H1 (cell line): ENCODE measurements at regions not wholly inside any gene's neighbourhood (a gene's known extent, or its start where the extent isn't known, plus 50 kb on each side); places are given as distances from the start of the nearest gene placed in this dataset.

Source experiments
- CTCF ChIA-PET: fragments of 300-600 bp; sonication (Branson Sonifier 250); formaldehyde crosslinking; loops from one replicate; lab custom pipeline; 2021; ENCODE audit not compliant: partially characterized antibody; lab: Charles Lee
- POLR2A ChIA-PET: fragments of 300-600 bp; sonication (Branson Sonifier 250); formaldehyde crosslinking; loops from one replicate; lab custom pipeline; 2021; ENCODE audit warnings: inconsistent platforms; ENCODE audit not compliant: partially characterized antibody; lab: Charles Lee
- DNase-seq, 2 experiments: peaks; one replicate each; pipeline versions ENCODE4 v3.0.0 to v3.0.0-alpha.2; 2010 to 2022; ENCODE audit warnings: low spot score in 2 of 2, low read depth in 1 of 2, mixed read lengths in 1 of 2
- FAIRE-seq: peaks from 2 replicates; lab custom pipeline; 2011; peaks lifted over from hg19 to GRCh38; lab: Jason Lieb, UNC
- H2AFZ ChIP-seq: 2 replicates; pipeline ENCODE4 v1.8.1; 2012; ENCODE audit warnings: low read length, inconsistent platforms
- H2AK5ac ChIP-seq: 2 replicates; pipeline ENCODE4 v1.6.1; 2013; ENCODE audit warnings: low read depth, low read length
- H2BK120ac ChIP-seq: replicated peaks from 2 replicates; pipeline ENCODE3; 2013; ENCODE audit warnings: low read depth, low read length, inconsistent platforms
- H2BK12ac ChIP-seq: 2 replicates; pipeline ENCODE4 v1.6.1; 2013; ENCODE audit warnings: low read depth, low read length
- H2BK15ac ChIP-seq: 2 replicates; pipeline ENCODE4 v1.6.1; 2013; ENCODE audit warnings: low read length
- H2BK20ac ChIP-seq: 2 replicates; pipeline ENCODE4 v1.6.1; 2013; ENCODE audit warnings: low read length
- H2BK5ac ChIP-seq: 2 replicates; pipeline ENCODE4 v1.6.1; 2013; ENCODE audit warnings: low read depth, low read length
- H3K14ac ChIP-seq: 2 replicates; pipeline ENCODE4 v1.6.1; 2013; ENCODE audit warnings: inconsistent platforms; ENCODE audit not compliant: insufficient read length
- H3K18ac ChIP-seq: 2 replicates; pipeline ENCODE4 v1.6.1; 2013; ENCODE audit warnings: low read length; ENCODE audit errors: extremely low read depth
- H3K23ac ChIP-seq: 2 replicates; pipeline ENCODE4 v1.6.1; 2013; ENCODE audit warnings: inconsistent platforms; ENCODE audit not compliant: insufficient read length
- H3K23me2 ChIP-seq: 2 replicates; pipeline ENCODE4 v1.6.1; 2013; ENCODE audit warnings: low read depth, low read length
- H3K27ac ChIP-seq: 2 replicates; pipeline ENCODE4 v1.6.1; 2011; ENCODE audit warnings: low read depth, low read length, inconsistent platforms
- H3K27me3 ChIP-seq, 4 experiments: replicated peaks in 1 of 4; 1 replicate in 1 of 4; 2 replicates in 3 of 4; pipeline versions ENCODE4 v1.6.1 to v1.8.1; 2011 to 2013; ENCODE audit warnings: low read length in 3 of 4, mild to moderate bottlenecking in 3 of 4, inconsistent platforms in 2 of 4, mixed read lengths in 2 of 4, moderate library complexity in 1 of 4; ENCODE audit not compliant: control insufficient read depth in 3 of 4, insufficient read depth in 3 of 4; ENCODE audit errors: extremely low read depth in 1 of 4
- H3K36me3 ChIP-seq, 4 experiments: 2 replicates each; pipeline versions ENCODE4 v1.6.1 to v1.8.1; 2011 to 2013; ENCODE audit warnings: mild to moderate bottlenecking in 4 of 4, low read length in 3 of 4, moderate library complexity in 2 of 4, control low read depth in 1 of 4, inconsistent platforms in 1 of 4; ENCODE audit not compliant: insufficient read depth in 4 of 4, control insufficient read depth in 2 of 4
- H3K4ac ChIP-seq: replicated peaks from 2 replicates; pipeline ENCODE3; 2013; ENCODE audit warnings: low read length, low read depth, mixed read lengths, inconsistent platforms; ENCODE audit not compliant: insufficient read length
- H3K4me1 ChIP-seq, 4 experiments: replicated peaks in 1 of 4; 1 replicate in 1 of 4; 2 replicates in 3 of 4; pipeline versions ENCODE4 v1.6.1 to v1.8.1; 2011 to 2013; ENCODE audit warnings: low read length in 3 of 4, inconsistent platforms in 2 of 4, mixed read lengths in 1 of 4; ENCODE audit not compliant: insufficient read depth in 4 of 4, control insufficient read depth in 3 of 4
- H3K4me2 ChIP-seq, 2 experiments: 2 replicates each; pipeline versions ENCODE4 v1.6.1 to v1.8.1; 2011 to 2013; ENCODE audit warnings: low read depth in 2 of 2, low read length in 2 of 2, control low read depth in 1 of 2, inconsistent platforms in 1 of 2, mild to moderate bottlenecking in 1 of 2; ENCODE audit not compliant: insufficient read depth in 1 of 2
- H3K4me3 ChIP-seq, 4 experiments: fragments of 200-600, 300-600 bp in 1 of 4; sonication (generic), shearing (Covaris generic), sonication (Bioruptor Twin) in 1 of 4; 2 replicates each; pipeline versions ENCODE4 v1.5.1 to v1.8.1; 2011 to 2016; ENCODE audit warnings: low read length in 4 of 4, low read depth in 3 of 4, control low read depth in 2 of 4, inconsistent platforms in 2 of 4, mild to moderate bottlenecking in 2 of 4, mixed read lengths in 1 of 4, moderate library complexity in 1 of 4; ENCODE audit not compliant: insufficient read depth in 2 of 4; ENCODE audit errors: extremely low read depth in 1 of 4
- H3K56ac ChIP-seq: replicated peaks from 2 replicates; pipeline ENCODE3; 2013; ENCODE audit warnings: low read depth, mild to moderate bottlenecking, mixed read lengths, low read length, inconsistent platforms; ENCODE audit not compliant: insufficient read length
- H3K79me1 ChIP-seq: 2 replicates; pipeline ENCODE4 v1.6.1; 2013; ENCODE audit warnings: low read depth, low read length, control low read depth
- H3K79me2 ChIP-seq, 2 experiments: 2 replicates each; pipeline versions ENCODE4 v1.6.1 to v1.8.1; 2012 to 2013; ENCODE audit warnings: low read length in 2 of 2, mild to moderate bottlenecking in 2 of 2, inconsistent platforms in 1 of 2; ENCODE audit not compliant: insufficient read depth in 2 of 2, control insufficient read depth in 1 of 2
- H3K9ac ChIP-seq, 4 experiments: replicated peaks in 1 of 4; 1 replicate in 1 of 4; 2 replicates in 3 of 4; pipeline versions ENCODE4 v1.6.1 to v1.8.1; 2011 to 2013; ENCODE audit warnings: low read depth in 3 of 4, low read length in 3 of 4, control low read depth in 2 of 4, mild to moderate bottlenecking in 2 of 4, moderate library complexity in 2 of 4, inconsistent platforms in 1 of 4; ENCODE audit errors: extremely low read depth in 1 of 4
- H3K9me3 ChIP-seq, 2 experiments: 2 replicates each; pipeline versions ENCODE4 v1.6.1 to v1.8.1; 2012 to 2013; ENCODE audit warnings: mild to moderate bottlenecking in 2 of 2, moderate library complexity in 2 of 2, control low read depth in 1 of 2, inconsistent platforms in 1 of 2, low read depth in 1 of 2, low read length in 1 of 2, mixed read lengths in 1 of 2; ENCODE audit not compliant: insufficient read depth in 2 of 2
- H4K20me1 ChIP-seq, 2 experiments: replicated peaks in 1 of 2; 2 replicates each; pipeline versions ENCODE3 to v1.8.1; 2011 to 2013; ENCODE audit warnings: inconsistent platforms in 2 of 2, low read length in 2 of 2, mild to moderate bottlenecking in 1 of 2; ENCODE audit not compliant: insufficient read depth in 2 of 2, control insufficient read depth in 1 of 2
- H4K5ac ChIP-seq: 2 replicates; pipeline ENCODE4 v1.6.1; 2013; ENCODE audit warnings: low read length, low read depth, mixed read lengths, inconsistent platforms; ENCODE audit not compliant: insufficient read length
- H4K8ac ChIP-seq: 2 replicates; pipeline ENCODE4 v1.8.0; 2013; ENCODE audit warnings: mild to moderate bottlenecking, moderate library complexity, low read length, inconsistent platforms; ENCODE audit not compliant: insufficient read depth; ENCODE audit errors: extremely low read depth
- H4K91ac ChIP-seq: replicated peaks from 2 replicates; pipeline ENCODE3; 2013; ENCODE audit warnings: low read length, mixed read lengths, inconsistent platforms; ENCODE audit not compliant: insufficient read length
- BCL11A ChIP-seq, 2 experiments: IDR thresholded peaks; one replicate each; pipeline ENCODE4 v1.6.1; 2011; ENCODE audit warnings: low read depth in 2 of 2, low read length in 2 of 2, mild to moderate bottlenecking in 2 of 2
- BRCA1 ChIP-seq: IDR thresholded peaks from 2 replicates; pipeline ENCODE4 v1.6.1; 2012; ENCODE audit warnings: low read depth, low read length, improper control_type of control experiment
- CHD1 ChIP-seq: IDR thresholded peaks from 2 replicates; pipeline ENCODE4 v1.6.1; 2012; ENCODE audit warnings: low read depth, low read length, improper control_type of control experiment
- CHD2 ChIP-seq: IDR thresholded peaks from 2 replicates; pipeline ENCODE4 v1.6.1; 2012; ENCODE audit warnings: low read length, improper control_type of control experiment
- CTBP2 ChIP-seq: IDR thresholded peaks from 2 replicates; pipeline ENCODE4 v1.7.0; 2011; ENCODE audit warnings: borderline replicate concordance, mild to moderate bottlenecking, moderate library complexity, mixed read lengths, low read length; ENCODE audit not compliant: insufficient read depth, insufficient read length
- HDAC2 ChIP-seq, 2 experiments: fragments of 300-600 bp in 1 of 2; sonication (generic) in 1 of 2; IDR thresholded peaks; 2 replicates each; pipeline ENCODE4 v1.6.1; 2011 to 2012; ENCODE audit warnings: low read depth in 2 of 2, low read length in 2 of 2, mild to moderate bottlenecking in 2 of 2, moderate library complexity in 2 of 2, borderline replicate concordance in 1 of 2, inconsistent platforms in 1 of 2
- NRF1 ChIP-seq: IDR thresholded peaks from 2 replicates; pipeline ENCODE4 v1.6.1; 2011; ENCODE audit warnings: mild to moderate bottlenecking, low read depth, low read length, improper control_type of control experiment
- PHF8 ChIP-seq: fragments of 200-600 bp; sonication (generic); conservative IDR thresholded peaks from 2 replicates; pipeline ENCODE4 v1.7.1; 2012; ENCODE audit warnings: low read depth, mild to moderate bottlenecking, inconsistent platforms, low read length, moderate library complexity
- POLR2A ChIP-seq, 2 experiments: IDR thresholded peaks; 1 replicate in 1 of 2; 2 replicates in 1 of 2; pipeline ENCODE4 v1.6.1; 2011; ENCODE audit warnings: low read depth in 2 of 2, low read length in 2 of 2, mild to moderate bottlenecking in 2 of 2; ENCODE audit errors: control extremely low read depth in 1 of 2
- RFX5 ChIP-seq: IDR thresholded peaks from 2 replicates; pipeline ENCODE4 v1.6.1; 2011; ENCODE audit warnings: low read depth, low read length, improper control_type of control experiment, borderline replicate concordance
- SIX5 ChIP-seq: IDR thresholded peaks from 2 replicates; pipeline ENCODE4 v1.6.1; 2011; ENCODE audit warnings: mild to moderate bottlenecking, low read depth, low read length
- SP1 ChIP-seq: IDR thresholded peaks from 2 replicates; pipeline ENCODE4 v1.6.1; 2011; ENCODE audit warnings: low read depth, low read length
- SP2 ChIP-seq: IDR thresholded peaks from 2 replicates; pipeline ENCODE4 v1.6.1; 2012; ENCODE audit warnings: mild to moderate bottlenecking, low read length, inconsistent platforms
- SUZ12 ChIP-seq: fragments of 200-600 bp; sonication (generic); IDR thresholded peaks from 2 replicates; pipeline ENCODE4 v1.6.1; 2012; ENCODE audit warnings: mild to moderate bottlenecking, inconsistent platforms, low read length, moderate library complexity, mixed read lengths
- TBP ChIP-seq: IDR thresholded peaks from 2 replicates; pipeline ENCODE4 v1.6.1; 2011; ENCODE audit warnings: low read depth, low read length, improper control_type of control experiment
- WGBS, 2 experiments: shearing (Covaris generic) in 1 of 2; methylation state at CpG; one replicate each; pipeline versions ENCODE4 v1.1.6 to v1.1.7; 2013 to 2015; ENCODE audit warnings: low lambda C conversion rate in 2 of 2, mixed read lengths in 2 of 2, inconsistent platforms in 1 of 2, low coverage in 1 of 2, missing lambda C conversion rate in 1 of 2; ENCODE audit not compliant: insufficient replicate concordance in 2 of 2, insufficient coverage in 1 of 2, insufficient read length in 1 of 2; ENCODE audit errors: extremely low coverage in 1 of 2, missing lambda C conversion rate in 1 of 2; 5-methylcytosine and 5-hydroxymethylcytosine counted together
- TF ChIP-seq, protein P1 (sequence below): IDR thresholded peaks from 2 replicates; pipeline ENCODE4 v1.6.1; 2011; ENCODE audit warnings: low read depth, mild to moderate bottlenecking, low read length; ENCODE audit not compliant: insufficient read depth

DNA sequence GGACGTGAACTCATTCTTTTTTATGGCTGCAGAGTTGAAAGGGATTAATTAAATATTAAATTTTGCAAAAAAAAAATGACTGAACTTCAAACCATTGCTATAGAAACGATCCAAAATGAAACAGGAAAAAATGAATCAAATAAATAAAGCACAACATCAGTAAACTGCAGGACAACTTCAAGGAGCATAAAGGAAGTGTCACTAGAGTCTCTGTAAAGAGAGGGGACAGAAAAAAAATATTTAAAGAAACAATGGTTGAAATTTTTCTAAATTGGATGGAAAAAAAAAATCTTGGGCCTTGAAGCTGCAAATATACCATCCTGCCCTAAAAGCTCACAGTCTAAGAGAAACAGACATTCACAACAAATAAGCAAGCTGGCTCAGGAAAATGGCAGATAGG is 339.3 kb upstream of the INTU start:
- no peak overlapping the region for H2AK5ac ChIP-seq
- DNase-seq: no peak
- no peak overlapping the region for H2AFZ ChIP-seq
- CTCF ChIA-PET: no interaction called here
- H2BK12ac ChIP-seq: no peak overlapping the region
- H2BK20ac ChIP-seq: no peak overlapping the region
- H4K20me1 ChIP-seq: no peaks in the 10 kb centered on the region
- POLR2A ChIA-PET: no interaction called here
- H3K27ac ChIP-seq: no peak overlapping the region
- H3K79me2 ChIP-seq: no peaks in the 10 kb centered on the region
- TF ChIP-seq PHF8 (no peak), BCL11A (IDR thresholded peaks at IDR 0.05; ENCODE audit: low read depth in 2 of 2, low read length in 2 of 2) (no peak), SIX5 (no peak), HDAC2 (IDR thresholded peaks at IDR 0.05; ENCODE audit: borderline replicate concordance in 1 of 2, low read depth in 2 of 2, low read length in 2 of 2) (no peak), CTBP2 (no peak), SP1 (no peak), SUZ12 (no peak), NRF1 (no peak), RFX5 (no peak), SP2 (no peak), TBP (no peak), CHD1 (no peak), BRCA1 (no peak), POLR2A (IDR thresholded peaks at IDR 0.05; ENCODE audit: control extremely low read depth in 1 of 2, low read depth in 2 of 2, low read length in 2 of 2) (no peak), CHD2 (no peak)
- TF ChIP-seq, protein P1, sequence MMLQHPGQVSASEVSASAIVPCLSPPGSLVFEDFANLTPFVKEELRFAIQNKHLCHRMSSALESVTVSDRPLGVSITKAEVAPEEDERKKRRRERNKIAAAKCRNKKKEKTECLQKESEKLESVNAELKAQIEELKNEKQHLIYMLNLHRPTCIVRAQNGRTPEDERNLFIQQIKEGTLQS: no peak
- no peak overlapping the region for H3K18ac ChIP-seq
- H3K4me1 ChIP-seq: no peaks in the 10 kb centered on the region
- H2BK5ac ChIP-seq: no peak overlapping the region
- peaks cover under 1% of the 10 kb centered on the region; the same call in 1 of the 2 replicates for H3K23me2 ChIP-seq
- no peak overlapping the region for H4K8ac ChIP-seq
- no peak for FAIRE-seq
- no peak overlapping the region for H3K4me3 ChIP-seq
- no peak overlapping the region for H2BK15ac ChIP-seq
- no peak overlapping the region for H3K14ac ChIP-seq
- WGBS, 2 experiments: 92% methylated on average over 2 of the region's 2 CpGs; no CpG with 5 or more reads in 1 of the 2 experiments
- no peak overlapping the region for H2BK120ac ChIP-seq
- peaks cover 0 to 4% (median 0%) of the 10 kb centered on the region in 4 experiments; a peak in 1 of 8 replicates for H3K36me3 ChIP-seq
- no peak overlapping the region for H4K5ac ChIP-seq
- H3K4me2 ChIP-seq: no peak overlapping the region
- no peaks in the 10 kb centered on the region for H3K79me1 ChIP-seq
- no peak overlapping the region for H3K23ac ChIP-seq
- no peaks in the 10 kb centered on the region for H3K27me3 ChIP-seq
- H3K9ac ChIP-seq: no peak overlapping the region
- H3K9me3 ChIP-seq: peaks cover 29 to 35% of the 10 kb centered on the region in 2 experiments
- H4K91ac ChIP-seq: no peak overlapping the region
- no peak overlapping the region for H3K56ac ChIP-seq
- no peak overlapping the region for H3K4ac ChIP-seq
